GM23338 (cell line): ENCODE measurements at regions not wholly inside any gene's neighbourhood (a gene's known extent, or its start where the extent isn't known, plus 50 kb on each side); places are given as distances from the start of the nearest gene placed in this dataset.
"Not testable (repeated sequence)": the region's sequence is repeated elsewhere in the genome, so short reads cannot be mapped to it uniquely, and the experiment has no call there.

Source experiments
- ATAC-seq: fragments of 200-7000 bp; cut with Tn5 transposase; 3 replicates; pipeline ENCODE4 v1.9.1; 2020
- DNase-seq: peaks from one replicate; pipeline ENCODE4 v3.0.0-alpha.2; 2015; ENCODE audit warnings: low spot score
- H2AFZ ChIP-seq: fragments of 200-600 bp; sonication (generic); 2 replicates; pipeline ENCODE4 v1.8.0; 2016; ENCODE audit warnings: antibody characterized with exemption, mild to moderate bottlenecking, moderate library complexity
- H3F3A ChIP-seq: fragments of 200-600 bp; sonication (generic); replicated peaks from 2 replicates; pipeline ENCODE4 v1.8.0; 2017; ENCODE audit warnings: antibody characterized with exemption, mixed run types, low read depth
- H3K27ac ChIP-seq: fragments of 200-600 bp; sonication (generic); 2 replicates; pipeline ENCODE4 v1.6.1; 2016; ENCODE audit warnings: low read depth
- H3K27me3 ChIP-seq: fragments of 200-600 bp; sonication (generic); 2 replicates; pipeline ENCODE4 v1.8.0; 2016; ENCODE audit warnings: mild to moderate bottlenecking, mixed run types, moderate library complexity; ENCODE audit not compliant: insufficient read depth
- H3K36me3 ChIP-seq: fragments of 200-600 bp; sonication (generic); 2 replicates; pipeline ENCODE4 v1.8.0; 2016; ENCODE audit warnings: mild to moderate bottlenecking; ENCODE audit not compliant: insufficient read depth
- H3K4me1 ChIP-seq: fragments of 200-600 bp; sonication (generic); 2 replicates; pipeline ENCODE4 v1.8.0; 2016; ENCODE audit warnings: mild to moderate bottlenecking, moderate library complexity; ENCODE audit not compliant: insufficient read depth
- H3K4me2 ChIP-seq: fragments of 200-600 bp; sonication (generic); 2 replicates; pipeline ENCODE4 v1.7.1; 2017; ENCODE audit warnings: mixed run types
- H3K4me3 ChIP-seq: fragments of 200-600 bp; sonication (generic); 2 replicates; pipeline ENCODE4 v1.6.1; 2016; ENCODE audit warnings: mixed run types
- H3K79me2 ChIP-seq: fragments of 200-600 bp; sonication (generic); replicated peaks from 2 replicates; pipeline ENCODE4 v1.8.0; 2017; ENCODE audit warnings: mild to moderate bottlenecking; ENCODE audit not compliant: insufficient read depth
- H3K9me2 ChIP-seq: fragments of 200-600 bp; sonication (generic); 2 replicates; pipeline ENCODE4 v1.8.0; 2017; ENCODE audit not compliant: insufficient read depth
- H4K20me1 ChIP-seq: fragments of 200-600 bp; sonication (generic); replicated peaks from 2 replicates; pipeline ENCODE4 v1.8.0; 2017; ENCODE audit warnings: mild to moderate bottlenecking; ENCODE audit not compliant: insufficient read depth
- H3K27ac Mint-ChIP-seq: 2 replicates; pipeline ENCODE4 v1.8.0; 2020; ENCODE audit warnings: inconsistent platforms, mild to moderate bottlenecking, moderate library complexity, mixed read lengths
- H3K27me3 Mint-ChIP-seq: 3 replicates; pipeline ENCODE4 v1.8.0; 2022; ENCODE audit warnings: low read depth, mild to moderate bottlenecking, moderate library complexity, mixed read lengths, inconsistent platforms; ENCODE audit not compliant: insufficient read depth, poor library complexity
- H3K36me3 Mint-ChIP-seq: 3 replicates; pipeline ENCODE4 v1.8.0; 2021; ENCODE audit warnings: low read depth, mild to moderate bottlenecking, inconsistent platforms, moderate library complexity, mixed read lengths
- H3K4me1 Mint-ChIP-seq: 3 replicates; pipeline ENCODE4 v1.8.0; 2020; ENCODE audit warnings: mild to moderate bottlenecking, inconsistent platforms, mixed read lengths
- H3K4me3 Mint-ChIP-seq: 3 replicates; pipeline ENCODE4 v1.8.0; 2021; ENCODE audit warnings: moderate library complexity, mild to moderate bottlenecking, inconsistent platforms, mixed read lengths
- H3K9me3 Mint-ChIP-seq: 3 replicates; pipeline ENCODE4 v1.8.0; 2020; ENCODE audit warnings: moderate library complexity, mild to moderate bottlenecking, inconsistent platforms, mixed read lengths

DNA sequence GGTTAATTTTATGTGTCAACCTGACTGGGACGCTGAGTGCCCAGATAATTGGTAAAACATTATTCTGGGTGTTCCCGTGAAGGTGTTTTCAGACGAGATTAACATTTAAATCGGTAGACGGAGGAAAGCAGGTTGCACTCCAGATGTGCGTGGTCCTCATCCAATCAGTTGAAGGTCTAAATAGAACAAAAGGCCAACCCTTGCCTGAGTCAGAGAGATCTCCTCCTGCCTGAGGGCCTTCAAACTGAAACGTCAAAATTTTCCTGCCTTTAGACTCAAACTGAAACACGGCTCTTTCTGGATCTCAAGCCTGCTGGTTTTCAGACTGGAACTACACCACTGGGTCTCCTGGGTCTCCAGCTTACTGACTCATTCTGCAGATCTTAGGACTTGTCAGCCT is 70.9 kb downstream of the NPIPA5 start:
- H3K4me2 ChIP-seq, H3F3A ChIP-seq: not testable (repeated sequence)

DNA sequence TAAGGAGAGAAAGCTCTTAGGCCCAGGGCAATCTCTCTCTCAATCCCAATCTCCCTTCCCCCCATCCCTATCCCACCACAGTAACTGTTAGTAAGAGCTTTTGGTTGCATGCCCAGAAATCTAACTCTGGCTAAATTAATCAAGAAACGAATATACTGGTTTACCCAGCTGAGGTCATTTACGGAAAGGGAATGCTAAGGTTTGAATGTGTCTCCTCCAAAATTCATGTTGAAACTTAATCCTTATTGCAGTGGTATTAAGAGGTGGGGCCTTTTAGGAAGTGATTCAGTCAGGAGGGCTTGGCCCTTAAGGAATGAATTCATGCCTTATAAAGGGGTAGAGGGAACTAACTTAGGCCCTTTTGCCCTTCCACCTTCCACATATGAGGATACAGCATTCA is 72.2 kb downstream of the NPIPA5 start:
- not testable (repeated sequence) for H3K79me2 ChIP-seq, H3K4me2 ChIP-seq, H3K27ac Mint-ChIP-seq, H3K27ac ChIP-seq, H3K36me3 ChIP-seq, DNase-seq, ATAC-seq, H4K20me1 ChIP-seq, H3F3A ChIP-seq, H3K9me3 Mint-ChIP-seq, H2AFZ ChIP-seq, H3K27me3 Mint-ChIP-seq, H3K27me3 ChIP-seq, H3K9me2 ChIP-seq, H3K4me3 Mint-ChIP-seq, H3K4me1 ChIP-seq, H3K4me3 ChIP-seq, H3K36me3 Mint-ChIP-seq, H3K4me1 Mint-ChIP-seq

More for the DNA sequence above, 70.9 kb downstream of the NPIPA5 start:
- not testable (repeated sequence) for H3K4me1 ChIP-seq, DNase-seq, H3K4me3 Mint-ChIP-seq, H3K27me3 Mint-ChIP-seq, H3K36me3 ChIP-seq, H3K27ac ChIP-seq, H3K9me2 ChIP-seq, H2AFZ ChIP-seq, ATAC-seq, H3K27ac Mint-ChIP-seq, H3K4me1 Mint-ChIP-seq, H4K20me1 ChIP-seq, H3K27me3 ChIP-seq, H3K4me3 ChIP-seq, H3K36me3 Mint-ChIP-seq, H3K9me3 Mint-ChIP-seq, H3K79me2 ChIP-seq

DNA sequence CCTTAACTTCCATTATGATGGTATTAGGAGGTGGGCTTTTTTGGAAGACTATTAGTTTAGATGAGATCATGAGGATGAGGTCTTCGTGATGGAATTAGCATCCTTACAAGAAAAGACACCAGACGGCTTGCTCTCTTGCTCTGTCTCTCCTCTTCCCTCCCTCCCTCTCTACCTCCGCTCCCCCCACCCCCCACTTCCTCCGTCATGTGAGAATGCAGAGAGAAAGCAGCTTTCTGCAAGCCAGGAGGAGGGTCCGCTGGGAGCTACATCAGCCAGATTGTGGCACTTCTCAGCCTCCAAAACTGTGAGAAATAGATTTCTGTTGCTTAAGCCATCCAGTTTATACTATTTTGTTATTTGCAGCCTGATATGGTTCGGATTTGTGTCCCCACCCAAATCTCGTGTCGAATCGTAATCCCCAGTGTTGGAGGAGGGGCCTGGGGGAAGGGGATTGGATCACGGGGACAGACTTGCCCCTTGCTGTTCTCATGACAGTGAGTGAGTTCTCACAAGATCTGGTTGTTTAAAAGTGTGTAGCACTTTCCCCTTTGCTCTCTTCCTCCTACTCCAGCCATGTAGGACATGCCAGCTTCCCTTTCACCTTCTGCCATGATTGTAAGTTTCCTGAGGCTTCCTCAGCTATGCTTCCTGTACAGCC is 74.3 kb downstream of the NPIPA5 start:
- H3K36me3 ChIP-seq, H3K27me3 ChIP-seq, DNase-seq, H3K4me1 ChIP-seq, H4K20me1 ChIP-seq, H3K27ac ChIP-seq, H3K4me1 Mint-ChIP-seq, H3K9me2 ChIP-seq, H3K27me3 Mint-ChIP-seq, H3K9me3 Mint-ChIP-seq, H3F3A ChIP-seq, H3K36me3 Mint-ChIP-seq, H3K4me3 ChIP-seq, H3K79me2 ChIP-seq, H3K4me2 ChIP-seq, H2AFZ ChIP-seq, H3K27ac Mint-ChIP-seq: not testable (repeated sequence)
- peak; percentile 81 for ATAC-seq
- peak overlapping the region; percentile 63 for H3K4me3 Mint-ChIP-seq

DNA sequence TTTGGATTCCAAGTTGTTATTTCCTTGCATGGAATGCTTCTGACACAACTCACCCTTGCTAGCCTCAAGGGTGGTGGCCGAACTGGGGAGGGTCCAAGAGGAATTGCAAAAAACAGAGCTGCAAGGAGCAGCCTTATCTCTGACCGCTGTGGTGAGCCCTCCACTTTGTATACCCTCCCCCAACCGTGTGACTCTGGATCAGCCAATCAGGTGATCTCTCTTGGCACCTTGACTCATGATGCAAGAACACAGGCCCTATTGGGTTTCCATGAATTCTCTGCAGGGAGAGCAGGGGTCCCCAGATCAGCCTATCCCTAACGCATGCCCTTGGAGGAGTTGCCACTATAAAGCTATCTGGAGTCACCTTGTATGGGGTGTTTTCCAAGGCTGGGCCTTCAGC is 81.0 kb downstream of the NPIPA5 start:
- H3K4me1 Mint-ChIP-seq, H3K9me2 ChIP-seq, H3F3A ChIP-seq, H3K36me3 ChIP-seq, H3K27me3 Mint-ChIP-seq, ATAC-seq, H3K79me2 ChIP-seq, H2AFZ ChIP-seq, H3K4me2 ChIP-seq, H4K20me1 ChIP-seq, H3K9me3 Mint-ChIP-seq, H3K4me3 Mint-ChIP-seq, H3K27ac ChIP-seq, H3K4me3 ChIP-seq, H3K27ac Mint-ChIP-seq, H3K4me1 ChIP-seq, H3K36me3 Mint-ChIP-seq, H3K27me3 ChIP-seq, DNase-seq: not testable (repeated sequence)

DNA sequence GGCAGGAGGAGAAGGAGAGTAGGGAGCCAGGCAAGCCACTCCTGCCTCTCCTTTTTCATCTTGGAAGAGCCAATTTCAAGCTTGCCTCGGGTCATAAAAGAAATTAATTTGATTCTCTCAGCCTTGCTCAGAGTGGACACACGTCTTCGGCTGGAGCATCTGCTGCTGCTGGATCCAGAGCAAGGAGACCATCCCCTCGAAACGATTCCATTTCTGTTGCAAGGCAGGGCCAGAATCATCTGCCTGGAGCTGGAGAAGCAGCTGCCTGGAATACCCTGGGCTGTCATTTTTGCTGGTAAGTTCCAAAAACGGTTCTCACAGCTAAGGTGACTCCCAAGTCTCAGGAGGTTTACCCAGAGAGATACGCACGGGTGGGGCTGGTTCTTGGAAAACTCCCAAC is 103.3 kb downstream of the NPIPA5 start:
- not testable (repeated sequence) for H3K27ac Mint-ChIP-seq, H3K9me3 Mint-ChIP-seq, H2AFZ ChIP-seq, H4K20me1 ChIP-seq, H3K27me3 Mint-ChIP-seq, H3K27me3 ChIP-seq, H3K36me3 ChIP-seq, H3K4me2 ChIP-seq, H3K4me1 ChIP-seq, H3K4me3 ChIP-seq, H3K79me2 ChIP-seq, H3K9me2 ChIP-seq, H3K4me3 Mint-ChIP-seq, H3K4me1 Mint-ChIP-seq, ATAC-seq, DNase-seq, H3K27ac ChIP-seq, H3F3A ChIP-seq, H3K36me3 Mint-ChIP-seq

DNA sequence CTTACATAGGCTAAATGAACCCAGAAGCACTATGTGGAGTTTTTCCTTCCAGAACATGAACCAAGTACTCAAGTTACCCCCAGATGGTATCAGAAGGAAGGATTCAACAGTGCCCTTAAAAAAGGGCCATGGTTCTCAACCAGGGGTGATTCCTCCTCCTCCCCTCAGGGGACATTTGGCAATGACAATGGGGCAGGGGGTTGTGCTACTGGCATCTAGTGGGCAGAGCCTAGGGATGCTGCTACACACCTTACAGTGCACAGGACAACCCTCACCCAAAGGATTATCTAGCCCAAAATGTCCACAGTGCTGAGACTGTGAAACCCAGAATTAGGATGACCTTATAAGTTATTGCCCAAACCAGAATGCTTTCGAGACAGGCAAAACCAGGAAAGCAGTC is 104.1 kb downstream of the NPIPA5 start:
- not testable (repeated sequence) for H3K36me3 Mint-ChIP-seq, H3K36me3 ChIP-seq, H4K20me1 ChIP-seq, H3F3A ChIP-seq, H3K79me2 ChIP-seq, H3K27ac ChIP-seq, H3K9me2 ChIP-seq, H3K4me1 Mint-ChIP-seq, DNase-seq, H3K4me3 ChIP-seq, H3K4me3 Mint-ChIP-seq, H3K27me3 ChIP-seq, H3K4me1 ChIP-seq, H3K9me3 Mint-ChIP-seq, H3K27me3 Mint-ChIP-seq, H3K4me2 ChIP-seq, H2AFZ ChIP-seq, H3K27ac Mint-ChIP-seq
- peak; percentile 71 for ATAC-seq

DNA sequence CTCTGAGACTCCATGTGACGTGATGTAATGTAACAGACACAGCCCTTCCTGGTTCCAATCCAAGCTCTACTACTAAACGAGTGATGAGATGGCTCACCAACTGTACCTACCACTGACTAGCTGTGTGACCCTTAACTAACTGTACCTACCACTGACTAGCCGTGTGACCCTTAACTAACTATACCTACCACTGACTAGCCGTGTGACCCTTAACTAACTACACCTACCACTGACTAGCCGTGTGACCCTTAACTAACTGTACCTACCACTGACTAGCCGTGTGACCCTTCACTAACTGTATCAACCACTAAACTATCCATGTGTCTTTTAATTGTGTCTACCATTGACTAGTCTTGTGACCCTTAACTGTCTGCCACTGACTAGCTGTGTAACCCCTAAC is 111.2 kb downstream of the NPIPA5 start:
- not testable (repeated sequence) for H3K4me3 Mint-ChIP-seq, H3K4me2 ChIP-seq, H3K4me1 ChIP-seq, H4K20me1 ChIP-seq, H3K36me3 ChIP-seq, H2AFZ ChIP-seq, H3K9me2 ChIP-seq, H3K36me3 Mint-ChIP-seq, H3K9me3 Mint-ChIP-seq, H3K27ac ChIP-seq, H3K4me1 Mint-ChIP-seq, H3K27me3 ChIP-seq, H3K79me2 ChIP-seq, H3F3A ChIP-seq, H3K27me3 Mint-ChIP-seq, H3K4me3 ChIP-seq, H3K27ac Mint-ChIP-seq, ATAC-seq, DNase-seq
